ENCODE measurements at regions not wholly inside any gene's neighbourhood (a gene's known extent, or its start where the extent isn't known, plus 50 kb on each side); places are given as distances from the start of the nearest gene placed in this dataset.

DNA sequence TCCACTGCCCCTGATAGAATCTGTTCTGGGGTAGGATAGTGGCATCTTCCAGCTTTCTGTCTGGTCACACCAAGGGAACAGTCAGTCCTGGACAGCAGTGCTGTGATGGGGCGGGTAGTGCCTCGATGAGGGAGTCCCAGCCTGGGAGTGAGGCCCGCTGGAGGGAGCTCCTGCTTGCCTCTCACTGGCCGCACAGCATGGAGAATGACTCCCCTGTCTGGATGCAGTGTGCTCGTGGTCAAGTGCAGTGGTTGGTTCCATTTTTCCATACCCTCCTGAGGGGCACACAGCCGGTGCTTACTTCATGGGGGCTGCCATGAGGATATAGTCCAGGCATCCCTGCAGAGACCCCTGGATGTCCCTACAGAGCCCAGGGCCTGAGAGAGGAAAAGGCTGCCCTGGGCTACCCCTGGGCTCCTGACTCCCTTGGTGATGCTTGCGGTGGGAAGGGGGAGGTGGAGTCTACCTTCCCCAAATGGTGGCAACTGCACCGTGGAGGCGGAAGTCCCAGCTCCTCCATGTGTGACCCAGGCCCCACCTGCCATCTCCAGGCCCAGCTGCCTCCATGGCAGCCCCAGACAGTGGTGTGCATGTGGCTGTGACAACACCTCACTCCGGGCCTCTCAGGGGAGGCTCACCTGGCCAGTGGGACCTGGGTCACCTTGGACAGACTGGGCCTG is 212.5 kb downstream of the GLI2 start:
- intact Hi-C loops (cut with DNase I; ENCODE audit: low total_unique reads), result no loop called here
- Histone ChIP-seq H3K4me3 (no peak overlapping the region), H3K27me3 (no peaks in the 10 kb centered on the region), H3K27ac (no peak overlapping the region), H3K4me1 (no peaks in the 10 kb centered on the region), H3K9me3 (no peaks in the 10 kb centered on the region), H3K36me3 (no peaks in the 10 kb centered on the region)
- no peak for DNase-seq
- TF ChIP-seq, protein P1, sequence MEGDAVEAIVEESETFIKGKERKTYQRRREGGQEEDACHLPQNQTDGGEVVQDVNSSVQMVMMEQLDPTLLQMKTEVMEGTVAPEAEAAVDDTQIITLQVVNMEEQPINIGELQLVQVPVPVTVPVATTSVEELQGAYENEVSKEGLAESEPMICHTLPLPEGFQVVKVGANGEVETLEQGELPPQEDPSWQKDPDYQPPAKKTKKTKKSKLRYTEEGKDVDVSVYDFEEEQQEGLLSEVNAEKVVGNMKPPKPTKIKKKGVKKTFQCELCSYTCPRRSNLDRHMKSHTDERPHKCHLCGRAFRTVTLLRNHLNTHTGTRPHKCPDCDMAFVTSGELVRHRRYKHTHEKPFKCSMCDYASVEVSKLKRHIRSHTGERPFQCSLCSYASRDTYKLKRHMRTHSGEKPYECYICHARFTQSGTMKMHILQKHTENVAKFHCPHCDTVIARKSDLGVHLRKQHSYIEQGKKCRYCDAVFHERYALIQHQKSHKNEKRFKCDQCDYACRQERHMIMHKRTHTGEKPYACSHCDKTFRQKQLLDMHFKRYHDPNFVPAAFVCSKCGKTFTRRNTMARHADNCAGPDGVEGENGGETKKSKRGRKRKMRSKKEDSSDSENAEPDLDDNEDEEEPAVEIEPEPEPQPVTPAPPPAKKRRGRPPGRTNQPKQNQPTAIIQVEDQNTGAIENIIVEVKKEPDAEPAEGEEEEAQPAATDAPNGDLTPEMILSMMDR (IDR thresholded peaks at IDR 0.05), result no peak
- TF ChIP-seq POLR2A (IDR thresholded peaks at IDR 0.05), result no peak

DNA sequence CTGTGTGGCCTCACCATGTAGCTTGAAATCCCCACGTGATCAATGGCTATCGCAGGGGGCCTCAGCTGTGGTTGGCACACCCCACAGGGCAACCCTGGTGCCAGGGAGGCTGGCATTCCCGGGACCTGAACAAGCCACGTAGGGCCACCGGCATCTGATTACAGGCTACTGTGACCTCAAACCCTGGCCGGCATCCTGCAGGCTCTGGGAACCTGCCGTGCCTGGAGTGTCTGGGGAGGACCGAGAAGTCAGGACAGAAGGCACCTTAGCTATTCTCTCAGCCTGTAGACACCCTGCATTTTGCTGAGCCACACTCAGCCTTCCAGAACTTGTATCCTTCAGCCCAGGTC is 213.0 kb downstream of the GLI2 start:
- intact Hi-C loops (cut with DNase I; ENCODE audit: low total_unique reads), result no loop called here
- no peaks in the 10 kb centered on the region for H3K36me3 ChIP-seq

DNA sequence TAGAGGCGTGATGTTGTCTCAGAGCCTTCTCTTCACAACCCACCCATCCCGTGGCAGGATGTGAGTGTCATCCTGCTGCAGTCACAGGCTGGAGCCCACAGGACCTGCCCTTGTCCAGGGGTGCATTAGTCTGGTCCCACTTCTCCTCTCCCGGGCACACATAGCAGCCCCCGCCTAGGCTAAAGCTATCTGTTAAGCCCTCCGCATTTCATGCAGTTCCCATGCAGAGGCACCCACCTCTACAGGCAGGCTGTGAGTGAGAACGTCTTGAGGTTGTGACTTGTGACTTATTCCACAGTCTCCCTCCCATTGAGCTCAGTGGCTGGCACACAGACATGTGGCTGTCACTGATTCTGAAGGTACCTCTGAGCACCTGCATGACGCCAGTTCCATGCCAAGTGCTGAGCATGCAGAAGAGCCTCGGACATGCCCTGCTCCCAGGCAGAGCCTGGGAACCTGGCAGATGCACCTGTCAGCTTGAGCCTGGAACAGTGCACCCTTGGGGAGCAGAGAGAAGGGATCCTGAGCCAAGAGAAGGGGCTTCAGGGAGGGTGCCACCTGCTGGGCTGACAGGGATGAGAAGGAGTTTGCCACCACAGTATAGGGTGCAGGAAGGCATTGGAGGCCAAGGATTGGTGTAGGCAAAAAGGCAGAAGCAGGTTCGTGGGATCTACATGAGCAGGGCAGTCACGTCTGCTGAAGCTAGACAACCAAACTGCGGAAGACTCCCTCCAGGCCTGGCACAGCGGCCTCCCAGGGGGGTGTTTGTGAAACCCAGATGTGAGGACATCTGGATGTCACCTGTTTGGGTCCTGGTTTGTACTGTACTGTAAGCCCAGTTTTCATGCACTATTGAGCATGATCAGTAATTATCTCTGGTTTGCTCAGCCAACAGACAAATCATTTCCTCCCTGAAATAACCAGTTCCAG is 213.6 kb downstream of the GLI2 start:
- Histone ChIP-seq H3K27ac (no peak overlapping the region), H3K4me3 (no peak overlapping the region), H3K36me3 (no peaks in the 10 kb centered on the region), H3K4me1 (no peaks in the 10 kb centered on the region), H3K9me3 (no peaks in the 10 kb centered on the region), H3K27me3 (no peaks in the 10 kb centered on the region)
- no peak for DNase-seq
- no peak for TF ChIP-seq POLR2A (IDR thresholded peaks at IDR 0.05)
- intact Hi-C loops (cut with DNase I; ENCODE audit: low total_unique reads), result no loop called here

More for the DNA sequence above, 213.0 kb downstream of the GLI2 start:
- no peaks in the 10 kb centered on the region for H3K27me3 ChIP-seq
- no peak for DNase-seq
- H3K4me3 ChIP-seq, result no peak overlapping the region
- no peak overlapping the region for H3K27ac ChIP-seq
- no peak for TF ChIP-seq POLR2A (IDR thresholded peaks at IDR 0.05)
- TF ChIP-seq, protein P1 (IDR thresholded peaks at IDR 0.05), result no peak
- no peaks in the 10 kb centered on the region for H3K9me3 ChIP-seq
- no peaks in the 10 kb centered on the region for H3K4me1 ChIP-seq

DNA sequence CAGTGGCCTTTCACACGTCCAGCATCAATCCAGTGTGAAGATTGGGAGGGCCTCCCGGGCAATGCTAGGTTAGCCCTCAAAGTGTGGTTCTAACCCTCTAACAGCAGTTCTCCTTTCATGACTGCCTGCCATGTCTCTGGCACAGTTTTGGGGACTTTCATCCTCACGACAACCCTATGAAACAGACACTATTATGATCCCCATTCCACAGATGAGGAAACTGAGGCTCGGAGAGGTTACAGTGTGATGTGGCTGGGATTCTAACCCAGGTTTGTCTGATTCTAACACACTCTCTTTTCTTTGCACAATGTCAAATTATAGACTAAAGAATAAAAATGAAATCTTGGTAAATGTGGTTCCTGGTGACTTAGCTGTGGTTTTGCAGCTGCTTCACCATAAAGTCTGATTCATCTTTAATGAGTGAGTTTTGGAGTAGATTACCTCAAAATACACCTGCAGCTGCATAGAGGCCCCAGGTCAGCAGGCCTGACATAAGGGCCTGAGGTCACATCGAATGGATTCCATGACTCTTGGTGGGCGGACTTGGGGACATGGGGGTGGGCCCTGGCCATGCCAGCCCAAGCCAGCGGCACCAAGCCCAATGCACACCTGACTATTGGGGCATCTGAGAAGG is 214.4 kb downstream of the GLI2 start:
- no peak for DNase-seq
- intact Hi-C loops (cut with DNase I; ENCODE audit: low total_unique reads), result no loop called here
- Histone ChIP-seq H3K4me3 (no peak overlapping the region), H3K9me3 (no peaks in the 10 kb centered on the region), H3K27ac (no peak overlapping the region), H3K36me3 (no peaks in the 10 kb centered on the region), H3K27me3 (no peaks in the 10 kb centered on the region), H3K4me1 (no peaks in the 10 kb centered on the region)
- TF ChIP-seq, protein P1 (IDR thresholded peaks at IDR 0.05), result no peak
- no peak for TF ChIP-seq POLR2A (IDR thresholded peaks at IDR 0.05)

DNA sequence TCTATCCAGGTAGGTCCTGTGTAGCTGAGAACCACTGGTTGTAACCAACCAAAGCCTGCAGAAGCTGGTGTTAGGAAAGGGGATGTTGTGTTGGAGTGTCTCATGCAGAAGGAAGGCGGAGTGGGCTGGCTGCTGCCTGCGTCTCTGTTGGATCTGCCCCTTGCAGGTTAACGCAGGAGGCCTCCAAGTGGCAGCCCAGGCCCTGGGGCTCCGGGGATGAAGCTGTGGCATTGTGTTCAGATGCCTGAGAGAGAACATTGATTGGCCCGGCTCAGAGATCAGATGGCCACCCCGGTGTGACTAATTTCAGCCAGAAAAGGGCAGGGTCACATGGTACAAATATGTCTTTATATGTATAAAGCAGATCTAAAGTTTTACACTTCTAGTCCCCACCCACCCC is 216.0 kb downstream of the GLI2 start:
- Histone ChIP-seq H3K4me3 (no peak overlapping the region), H3K9me3 (no peaks in the 10 kb centered on the region), H3K27ac (no peak overlapping the region), H3K27me3 (no peaks in the 10 kb centered on the region), H3K36me3 (no peaks in the 10 kb centered on the region), H3K4me1 (no peaks in the 10 kb centered on the region)
- intact Hi-C loops (cut with DNase I; ENCODE audit: low total_unique reads), result no loop called here
- no peak for TF ChIP-seq POLR2A (IDR thresholded peaks at IDR 0.05)
- TF ChIP-seq, protein P1 (IDR thresholded peaks at IDR 0.05), result no peak
- no peak for DNase-seq
